GM19025 (cell line): ENCODE measurements at regions not wholly inside any gene's neighbourhood (a gene's known extent, or its start where the extent isn't known, plus 50 kb on each side); places are given as distances from the start of the nearest gene placed in this dataset.
"Not testable (repeated sequence)": the region's sequence is repeated elsewhere in the genome, so short reads cannot be mapped to it uniquely, and the experiment has no call there.

Experiments
- ATAC-seq: cut with Tn5 transposase; IDR thresholded peaks from one replicate; pipeline ENCODE4 v1.9.1; 2021; ENCODE audit warnings: mild to moderate bottlenecking, low read depth, moderate library complexity; ENCODE audit not compliant: unreplicated experiment

GRCh38 chr7:101740981-101741725, 76.3 kb upstream of the CUX1 start:
- peak; percentile 63 for ATAC-seq

GRCh38 chr7:101743241-101743994, 74.0 kb upstream of the CUX1 start:
- ATAC-seq, result no peak

GRCh38 chr7:101743995-101744360, 73.4 kb upstream of the CUX1 start:
- ATAC-seq, result no peak

GRCh38 chr7:101744588-101744987, 72.8 kb upstream of the CUX1 start:
- ATAC-seq, result no peak

GRCh38 chr7:101746314-101746713, 71.1 kb upstream of the CUX1 start:
- no peak for ATAC-seq

- ATAC-seq, result no peak
These were observed 70.2 kb upstream of the CUX1 start for GRCh38 chr7:101747053-101747878.

- ATAC-seq, result no peak
These were observed 69.5 kb upstream of the CUX1 start for GRCh38 chr7:101747879-101748345.

- no peak for ATAC-seq
These were observed 67.5 kb upstream of the CUX1 start for GRCh38 chr7:101749891-101750290.

- ATAC-seq, result no peak
These were observed 64.1 kb upstream of the CUX1 start for GRCh38 chr7:101753316-101753715.

- no peak for ATAC-seq
These were observed 62.8 kb upstream of the CUX1 start for GRCh38 chr7:101754424-101755159.

- no peak for ATAC-seq
These were observed 59.5 kb upstream of the CUX1 start for GRCh38 chr7:101757879-101758278.

- not testable (repeated sequence) for ATAC-seq
These were observed 58.9 kb upstream of the CUX1 start for GRCh38 chr7:101758519-101758918.

- no peak for ATAC-seq
These were observed 53.2 kb upstream of the CUX1 start for GRCh38 chr7:101764221-101764620.

GRCh38 chr7:101767544-101767943, 49.9 kb upstream of the CUX1 start:
- no peak for ATAC-seq
